Activated gamma-delta T cell treated with anti-CD3 and anti-CD28 coated beads, Interleukin-2, amount 50 U/mL, for 16 hours (primary cell): ENCODE measurements at regions not wholly inside any gene's neighbourhood (a gene's known extent, or its start where the extent isn't known, plus 50 kb on each side); places are given as distances from the start of the nearest gene placed in this dataset.

ENCODE experiments used
- DNase-seq: peaks from one replicate; pipeline ENCODE4 v3.0.0-alpha.2; 2020; ENCODE audit warnings: low read depth

- DNase-seq = no peak
These were observed 350.4 kb downstream of the SPRY1 start for GRCh38 chr4:123747016-123747415.

- no peak for DNase-seq
These were observed 352.2 kb downstream of the SPRY1 start for GRCh38 chr4:123748806-123749205.

- no peak for DNase-seq
These were observed 352.8 kb downstream of the SPRY1 start for GRCh38 chr4:123749383-123749782.

DNA sequence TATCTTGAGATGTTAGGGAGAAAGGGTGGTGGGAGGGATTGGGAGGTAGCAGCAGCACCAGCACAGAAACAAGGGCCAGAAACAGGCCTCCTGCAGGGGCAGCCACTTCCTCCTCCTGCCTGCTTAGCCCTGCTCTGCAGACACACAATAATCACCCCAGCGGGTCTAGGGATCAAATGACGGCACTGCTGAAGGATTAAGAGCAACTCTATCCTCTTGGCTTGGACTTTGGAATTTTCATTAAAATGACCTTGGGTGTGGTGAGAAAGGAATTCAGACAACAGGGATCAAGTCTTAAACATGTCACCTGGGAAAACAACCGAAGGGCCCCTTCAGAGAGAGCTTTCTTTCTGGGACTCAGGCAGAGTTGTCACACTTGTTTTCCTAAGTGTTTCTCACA lies 353.4 kb downstream of the SPRY1 start:
- DNase-seq = no peak

DNA sequence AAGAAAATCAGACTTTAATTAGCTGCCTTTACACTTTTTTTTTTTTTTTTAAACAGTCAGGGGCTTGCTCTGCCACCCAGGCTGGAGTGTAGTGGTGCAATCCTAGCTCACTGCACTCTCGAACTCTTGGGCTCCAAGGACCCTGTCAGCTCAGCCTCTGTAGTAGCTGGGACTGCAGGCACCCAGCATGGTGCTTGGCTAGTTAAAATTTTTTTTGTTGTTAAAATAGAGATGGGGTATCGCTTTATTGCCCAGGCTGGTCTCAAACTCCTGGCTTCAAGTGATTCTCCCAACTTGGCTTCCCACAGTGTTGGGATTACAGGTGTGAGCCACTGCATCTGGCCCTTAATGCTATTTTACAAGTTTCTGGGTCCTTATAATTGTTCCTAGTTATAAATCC lies 359.1 kb downstream of the SPRY1 start:
- DNase-seq = no peak

- no peak for DNase-seq
These were observed 371.2 kb downstream of the SPRY1 start for GRCh38 chr4:123767806-123768205.

- DNase-seq = no peak
These were observed 374.3 kb downstream of the SPRY1 start for GRCh38 chr4:123770884-123771283.

DNA sequence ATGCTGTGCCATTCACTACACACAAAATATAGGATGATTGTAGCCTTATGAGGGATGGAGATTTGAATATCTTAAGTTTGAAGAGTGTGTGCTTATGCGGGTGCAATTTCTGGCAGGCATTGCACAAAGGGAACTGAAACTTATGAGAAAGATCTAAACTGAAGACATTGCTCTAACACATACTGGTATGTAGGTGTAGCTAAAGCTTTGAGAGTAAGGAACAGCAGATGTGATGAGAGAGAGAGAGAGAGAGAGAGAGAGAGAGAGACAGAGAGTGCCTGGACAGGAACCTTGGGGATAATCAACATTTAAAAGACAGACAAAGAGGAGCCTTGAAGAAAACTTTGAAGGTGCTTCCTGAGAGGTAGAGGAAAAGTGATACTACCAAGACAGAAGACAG lies 379.7 kb downstream of the SPRY1 start:
- no peak for DNase-seq

DNA sequence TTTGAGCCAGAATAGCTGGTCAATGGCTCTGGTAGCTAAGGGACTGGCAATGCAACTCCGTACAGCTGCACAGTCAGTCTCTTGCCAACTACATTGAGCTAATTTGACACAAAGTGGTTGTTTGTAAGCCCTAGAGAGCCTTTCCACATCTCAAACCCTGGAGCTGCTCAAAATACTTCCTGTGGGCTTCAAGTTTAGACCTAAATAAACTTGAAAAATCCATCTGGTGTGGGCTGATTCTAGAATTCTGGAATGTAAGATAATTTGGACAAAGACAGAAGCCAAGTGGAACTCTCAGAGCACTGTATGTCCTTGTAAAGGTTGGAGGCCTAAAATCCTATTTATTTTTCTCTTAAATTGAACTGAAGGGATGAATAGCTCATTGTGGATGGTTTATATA lies 380.8 kb downstream of the SPRY1 start:
- no peak for DNase-seq

- no peak for DNase-seq
These were observed 386.7 kb downstream of the SPRY1 start for GRCh38 chr4:123783151-123783790.

DNA sequence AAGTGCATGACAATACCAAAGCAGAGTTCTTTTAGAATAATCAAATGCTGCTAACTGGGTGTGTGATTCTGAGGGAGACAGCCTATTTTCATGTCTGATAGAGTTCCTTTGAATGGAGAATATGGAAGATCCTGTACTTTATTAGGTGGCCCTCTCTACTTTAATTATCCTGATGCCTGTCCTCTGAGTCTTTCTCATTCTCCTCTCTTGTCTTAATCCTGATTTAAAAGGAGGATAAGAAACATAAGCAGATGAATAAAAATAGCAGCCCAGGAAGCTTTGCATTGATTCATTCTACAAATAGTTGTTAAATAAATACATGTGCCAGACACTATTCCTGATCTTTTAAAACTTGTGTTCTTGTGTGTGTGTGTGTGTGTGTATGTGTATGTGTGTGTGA lies 387.3 kb downstream of the SPRY1 start:
- no peak for DNase-seq

DNA sequence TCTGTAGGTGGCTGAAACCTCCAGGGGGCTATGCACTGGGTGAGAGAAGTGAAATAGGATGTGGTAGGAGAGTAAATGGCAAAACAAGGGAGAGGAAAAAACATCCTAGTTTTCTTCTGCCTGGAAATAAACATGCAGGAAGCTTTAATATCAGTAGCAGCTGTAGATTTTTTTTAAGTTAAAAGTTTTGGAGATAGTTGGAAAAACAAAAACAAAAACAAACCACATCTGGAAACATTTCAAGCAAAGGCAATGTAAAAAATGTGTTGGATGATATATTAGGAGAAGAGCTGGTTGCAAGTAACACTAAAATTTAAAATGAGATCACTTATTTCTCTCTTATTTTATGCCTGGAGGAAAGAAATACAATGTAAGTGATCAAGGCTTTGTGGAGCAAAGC lies 388.0 kb downstream of the SPRY1 start:
- DNase-seq = no peak

GRCh38 chr4:123785538-123785937 lies 388.9 kb downstream of the SPRY1 start:
- DNase-seq = no peak

DNA sequence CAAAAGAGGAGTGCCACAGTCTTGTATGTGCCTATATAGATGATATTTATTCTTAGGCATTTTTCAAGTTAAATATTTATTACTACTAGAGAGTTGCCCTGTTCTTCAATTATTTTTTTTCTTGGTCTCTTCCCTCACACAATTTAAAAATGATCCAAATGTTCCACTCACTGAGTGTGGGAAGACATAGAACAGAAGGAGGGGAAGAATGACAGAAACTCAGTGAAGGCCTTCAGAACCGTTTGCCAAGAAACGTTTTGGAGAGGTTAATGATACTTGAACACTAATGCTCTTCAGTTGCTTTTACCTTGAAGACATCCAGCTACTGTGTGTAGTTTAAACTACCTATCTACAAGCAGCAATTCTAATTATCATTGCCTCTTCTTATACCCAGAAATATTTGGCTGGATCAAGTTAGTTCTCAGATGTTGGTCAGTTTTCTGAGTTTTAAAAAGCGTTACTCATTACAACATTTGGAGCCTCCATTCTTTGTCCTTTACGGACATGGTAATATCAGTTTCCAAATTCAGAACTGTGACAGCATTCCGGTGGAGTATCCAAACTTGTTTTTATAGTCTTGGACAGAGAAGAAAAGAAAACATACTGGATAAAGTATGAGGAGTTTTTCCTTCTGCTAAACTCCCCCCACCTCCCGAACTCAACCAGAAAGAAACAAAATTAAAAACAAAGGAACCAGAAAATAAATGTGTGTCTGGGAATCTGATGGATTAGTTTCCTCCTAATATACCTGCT lies 389.7 kb downstream of the SPRY1 start:
- DNase-seq = no peak

- DNase-seq = no peak
These were observed 390.3 kb downstream of the SPRY1 start for GRCh38 chr4:123786920-123787319.

DNA sequence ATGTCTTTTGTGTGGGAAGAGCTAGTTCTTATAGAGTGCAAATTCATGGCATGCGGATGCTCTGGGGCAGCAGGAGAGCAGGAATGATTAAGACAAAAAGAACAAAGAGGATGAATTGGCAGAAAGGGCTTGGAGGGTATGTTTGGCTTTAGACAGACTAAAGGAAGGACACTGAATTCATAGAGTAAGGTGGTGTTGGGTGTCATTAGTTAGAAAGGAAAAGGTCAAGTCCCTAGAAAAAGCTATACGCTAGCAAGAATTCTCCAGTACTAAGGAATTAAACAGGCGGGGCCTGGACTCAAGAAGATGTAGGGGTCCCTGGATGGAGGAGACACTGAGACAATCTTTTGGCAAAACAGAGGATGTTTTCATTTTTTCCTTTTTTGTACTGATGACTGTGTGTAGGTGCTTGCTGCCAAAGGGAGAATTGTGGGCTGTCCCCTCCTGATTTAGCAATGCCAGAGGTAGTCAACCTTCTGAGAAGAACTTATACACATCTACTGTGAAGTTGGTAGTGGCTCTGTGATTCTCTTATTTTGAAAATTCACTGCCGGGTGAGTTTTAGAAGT lies 391.0 kb downstream of the SPRY1 start:
- no peak for DNase-seq

GRCh38 chr4:123788577-123788976 lies 392.0 kb downstream of the SPRY1 start:
- DNase-seq = no peak

DNA sequence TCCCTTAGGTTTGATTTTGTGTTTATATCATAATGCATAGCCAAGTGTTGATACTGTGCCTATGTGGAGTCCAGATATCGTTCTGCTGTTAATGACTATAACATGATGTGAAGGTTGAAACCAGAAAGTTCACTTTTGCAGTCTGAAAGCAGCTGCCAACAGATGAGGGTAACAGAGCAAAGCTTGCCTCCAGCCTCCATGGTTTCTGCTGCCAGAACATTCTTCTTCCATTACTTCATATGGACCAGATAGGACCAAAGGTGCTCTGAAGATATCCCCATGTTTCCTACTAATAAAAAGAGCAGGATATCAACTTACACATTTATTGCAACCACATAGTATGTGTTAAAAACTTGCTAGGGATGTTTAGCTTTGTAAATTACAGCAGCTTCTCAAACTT lies 394.1 kb downstream of the SPRY1 start:
- no peak for DNase-seq

DNA sequence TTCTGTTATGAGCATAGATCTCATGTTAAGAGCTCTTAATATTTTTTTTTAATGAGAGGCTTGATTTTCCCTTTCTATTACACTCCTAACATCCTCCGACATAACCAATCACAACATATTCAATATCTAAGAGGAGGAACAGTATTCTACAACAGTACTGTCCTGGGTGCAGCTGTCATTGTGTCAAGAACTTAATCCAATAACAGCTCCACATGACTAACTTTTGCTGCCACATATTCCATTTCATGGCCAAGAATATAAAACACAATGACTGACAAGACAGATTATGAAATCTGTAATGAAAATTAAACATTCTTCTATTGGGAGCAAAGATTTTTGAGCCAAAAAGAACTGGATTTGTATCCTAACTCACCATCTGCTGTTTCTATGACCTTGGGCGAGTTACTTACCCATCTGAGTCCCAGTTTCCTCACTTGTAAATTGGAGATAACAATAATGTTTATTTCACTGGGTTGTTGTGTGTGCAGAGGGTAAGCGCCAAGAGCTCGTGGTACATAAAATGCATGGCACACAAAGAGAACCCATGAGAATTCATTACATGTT lies 405.6 kb downstream of the SPRY1 start:
- no peak for DNase-seq

DNA sequence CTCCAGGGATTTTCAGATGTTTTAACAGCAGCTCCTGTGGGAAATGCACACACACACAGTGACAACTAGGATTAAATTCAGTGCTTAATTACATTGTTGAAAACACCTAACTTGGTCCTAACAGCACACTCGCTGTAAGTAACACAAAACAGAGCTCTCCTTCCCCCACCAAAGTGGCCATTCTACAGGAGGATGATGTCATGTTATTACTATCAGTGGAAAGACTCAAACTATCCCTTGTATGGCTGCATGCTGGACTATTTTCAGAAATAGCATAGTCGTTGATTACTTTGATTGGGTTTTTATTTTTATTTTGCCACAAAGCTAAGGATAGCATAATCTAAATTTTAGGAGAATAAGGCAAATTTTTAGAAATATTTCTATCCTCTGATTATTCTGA lies 406.3 kb downstream of the SPRY1 start:
- DNase-seq = no peak

DNA sequence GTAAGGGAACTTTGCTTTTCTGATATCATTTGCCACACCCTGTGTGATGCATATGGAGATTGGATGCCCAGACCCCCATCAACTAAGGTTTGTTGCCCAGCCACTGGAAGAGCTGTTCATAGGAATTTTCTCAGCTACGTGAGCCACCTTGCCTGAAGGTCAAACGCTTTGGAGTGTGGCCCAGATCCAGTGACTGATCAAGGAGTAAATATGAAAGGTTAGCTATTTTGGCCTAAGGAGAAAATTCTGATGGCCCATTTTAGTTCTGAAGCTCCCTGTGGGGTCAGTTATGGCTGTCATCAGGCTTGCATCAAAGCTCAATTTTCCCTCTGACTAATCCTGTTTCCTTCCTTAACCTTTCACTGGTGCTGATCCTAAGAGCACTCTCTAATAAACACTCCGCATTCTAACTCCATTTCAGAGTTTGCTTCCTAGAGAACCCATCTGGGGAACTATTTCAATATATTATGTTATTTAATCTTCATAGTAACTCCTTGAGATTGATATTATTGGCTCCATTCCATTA lies 407.7 kb downstream of the SPRY1 start:
- DNase-seq = no peak

DNA sequence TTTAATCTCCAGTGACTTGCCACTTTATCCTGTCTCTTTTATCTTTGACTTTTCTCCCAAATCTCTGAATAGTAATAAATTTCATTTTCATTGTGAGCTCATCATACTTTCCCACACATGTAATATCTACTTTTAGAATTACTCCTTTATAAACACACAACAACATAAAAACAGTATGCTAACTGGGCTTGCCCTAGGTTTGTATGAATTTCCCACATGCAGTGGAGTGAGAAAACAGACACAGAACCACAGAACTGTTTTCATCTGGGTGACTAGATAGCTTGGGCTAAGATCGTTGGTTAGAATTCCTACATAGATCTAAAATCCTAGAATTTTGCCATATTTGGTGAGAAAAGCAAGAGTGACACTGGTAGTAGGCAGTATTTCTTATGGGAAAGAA lies 409.5 kb downstream of the SPRY1 start:
- DNase-seq = no peak

DNA sequence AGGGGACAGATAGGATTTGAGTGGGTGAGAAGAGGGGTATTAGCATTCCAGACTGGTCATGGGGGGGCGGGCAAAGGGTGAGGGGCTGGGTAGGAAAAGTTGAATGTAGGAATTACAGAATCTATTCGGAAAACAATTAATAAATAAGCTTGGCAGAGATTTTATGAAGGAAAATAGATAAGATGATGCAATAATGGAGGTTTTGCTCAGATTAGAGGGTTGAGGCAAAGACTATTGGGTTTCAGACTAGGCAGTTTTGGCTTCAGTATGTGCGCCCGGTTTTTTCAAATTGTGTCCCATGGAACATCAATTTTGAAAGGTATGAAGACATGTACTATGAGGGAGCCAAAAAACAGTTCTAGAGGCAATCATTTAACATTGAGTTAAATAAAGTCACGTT lies 410.6 kb downstream of the SPRY1 start:
- DNase-seq = no peak
